Activated CD8-positive, alpha-beta T cell treated with anti-CD3 and anti-CD28 coated beads for 36 hours (primary cell): ENCODE measurements at regions not wholly inside any gene's neighbourhood (a gene's known extent, or its start where the extent isn't known, plus 50 kb on each side); places are given as distances from the start of the nearest gene placed in this dataset.

Source experiments
- ATAC-seq: fragments of 200-7000 bp; cut with Tn5 transposase; one replicate; pipeline ENCODE4 v1.10.0; 2021; ENCODE audit warnings: mild to moderate bottlenecking, moderate library complexity
- CTCF ChIA-PET: fragments of 350-600 bp; sonication (Branson Sonifier 250); formaldehyde crosslinking; loops from one replicate; lab custom pipeline; 2021; ENCODE audit warnings: antibody characterized with exemption; lab: Charles Lee
- POLR2A ChIA-PET: fragments of 350-600 bp; sonication (Branson Sonifier 250); formaldehyde crosslinking; loops from one replicate; lab custom pipeline; 2021; ENCODE audit warnings: antibody characterized with exemption; lab: Charles Lee
- DNase-seq: peaks from one replicate; pipeline ENCODE4 v3.0.0-alpha.2; 2020
- H3K27ac Mint-ChIP-seq: one replicate; pipeline ENCODE4 v1.8.0; 2021; ENCODE audit warnings: mild to moderate bottlenecking, mixed read lengths
- H3K27me3 Mint-ChIP-seq: one replicate; pipeline ENCODE4 v1.8.0; 2021; ENCODE audit warnings: mixed read lengths
- H3K36me3 Mint-ChIP-seq: one replicate; pipeline ENCODE4 v1.8.0; 2021; ENCODE audit warnings: low read depth, mixed read lengths
- H3K4me1 Mint-ChIP-seq: one replicate; pipeline ENCODE4 v1.8.0; 2021; ENCODE audit warnings: low read depth, mixed read lengths
- H3K4me3 Mint-ChIP-seq: one replicate; pipeline ENCODE4 v1.8.0; 2021; ENCODE audit warnings: mild to moderate bottlenecking, moderate library complexity, mixed read lengths
- H3K9me3 Mint-ChIP-seq: one replicate; pipeline ENCODE4 v1.8.0; 2021; ENCODE audit warnings: mixed read lengths
- intact Hi-C: fragments of 100-400 bp; cut with micrococcal nuclease; formaldehyde crosslinking; loops from one replicate; pipeline ENCODE4 v1.10.0; 2022
- TF ChIP-seq, protein P1 (sequence below): fragments of 200-600 bp; IDR thresholded peaks from one replicate; pipeline ENCODE4 v1.8.0; 2022; ENCODE audit warnings: antibody characterized with exemption, mild to moderate bottlenecking

- H3K4me3 Mint-ChIP-seq = no peak overlapping the region
- intact Hi-C loops = no loop called here
- ATAC-seq (no peak), DNase-seq (no peak)
- H3K27me3 Mint-ChIP-seq = peaks cover 52% of the 10 kb centered on the region
- H3K4me1 Mint-ChIP-seq = no peaks in the 10 kb centered on the region
- TF ChIP-seq, protein P1, sequence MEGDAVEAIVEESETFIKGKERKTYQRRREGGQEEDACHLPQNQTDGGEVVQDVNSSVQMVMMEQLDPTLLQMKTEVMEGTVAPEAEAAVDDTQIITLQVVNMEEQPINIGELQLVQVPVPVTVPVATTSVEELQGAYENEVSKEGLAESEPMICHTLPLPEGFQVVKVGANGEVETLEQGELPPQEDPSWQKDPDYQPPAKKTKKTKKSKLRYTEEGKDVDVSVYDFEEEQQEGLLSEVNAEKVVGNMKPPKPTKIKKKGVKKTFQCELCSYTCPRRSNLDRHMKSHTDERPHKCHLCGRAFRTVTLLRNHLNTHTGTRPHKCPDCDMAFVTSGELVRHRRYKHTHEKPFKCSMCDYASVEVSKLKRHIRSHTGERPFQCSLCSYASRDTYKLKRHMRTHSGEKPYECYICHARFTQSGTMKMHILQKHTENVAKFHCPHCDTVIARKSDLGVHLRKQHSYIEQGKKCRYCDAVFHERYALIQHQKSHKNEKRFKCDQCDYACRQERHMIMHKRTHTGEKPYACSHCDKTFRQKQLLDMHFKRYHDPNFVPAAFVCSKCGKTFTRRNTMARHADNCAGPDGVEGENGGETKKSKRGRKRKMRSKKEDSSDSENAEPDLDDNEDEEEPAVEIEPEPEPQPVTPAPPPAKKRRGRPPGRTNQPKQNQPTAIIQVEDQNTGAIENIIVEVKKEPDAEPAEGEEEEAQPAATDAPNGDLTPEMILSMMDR = no peak
- ChIA-PET POLR2A (no interaction called here), CTCF (no interaction called here)
- H3K9me3 Mint-ChIP-seq = no peaks in the 10 kb centered on the region
- no peaks in the 10 kb centered on the region for H3K36me3 Mint-ChIP-seq
- H3K27ac Mint-ChIP-seq = no peak overlapping the region
Observed at GRCh38 chr16:86285938-86286921, 224.1 kb upstream of the FOXF1 start.

DNA sequence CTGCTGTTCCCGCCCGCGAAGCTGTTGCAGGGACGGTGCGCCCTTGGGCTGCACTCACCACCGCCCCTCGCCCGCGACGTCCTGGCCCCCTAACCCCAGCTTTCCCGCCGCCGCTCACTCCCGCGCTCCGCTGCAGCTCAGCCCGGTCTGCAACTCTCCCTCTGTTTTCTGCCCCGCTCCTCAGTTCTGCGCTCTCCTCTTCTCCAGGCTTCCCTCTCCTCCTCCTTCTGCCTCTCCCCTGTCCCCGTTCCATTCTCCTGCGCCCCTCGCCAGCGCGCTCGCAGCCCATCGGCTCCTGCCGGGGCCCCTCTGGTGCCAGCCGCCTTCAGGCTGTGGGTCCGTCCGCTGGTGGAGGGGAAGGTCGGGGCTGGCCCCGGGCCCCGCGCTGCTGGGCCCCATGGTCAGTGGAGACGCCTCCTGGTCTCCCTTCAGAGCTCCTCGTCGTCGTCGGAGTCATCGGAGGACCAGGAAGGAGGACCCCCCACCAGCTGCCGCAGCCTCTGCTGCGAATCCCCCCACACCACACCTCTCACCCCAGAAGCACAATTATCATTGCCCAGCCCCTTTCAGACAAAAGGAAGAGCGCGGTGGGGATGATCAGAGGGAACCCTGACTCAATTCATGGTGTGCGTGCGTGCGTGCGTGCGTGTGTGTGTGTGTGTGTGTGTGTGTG, 223.2 kb upstream of the FOXF1 start:
- DNase-seq (no peak), ATAC-seq (no peak)
- TF ChIP-seq, protein P1 = no peak
- Mint-ChIP-seq H3K9me3 (no peaks in the 10 kb centered on the region), H3K4me3 (no peak overlapping the region), H3K36me3 (no peaks in the 10 kb centered on the region), H3K27me3 (peaks cover 53% of the 10 kb centered on the region), H3K27ac (no peak overlapping the region), H3K4me1 (no peaks in the 10 kb centered on the region)
- intact Hi-C loops = no loop called here
- ChIA-PET CTCF (no interaction called here), POLR2A (no interaction called here)

- ATAC-seq (no peak), DNase-seq (no peak)
- ChIA-PET POLR2A (no interaction called here), CTCF (no interaction called here)
- Mint-ChIP-seq H3K27me3 (peaks cover 57% of the 10 kb centered on the region), H3K27ac (no peak overlapping the region), H3K36me3 (no peaks in the 10 kb centered on the region), H3K9me3 (no peaks in the 10 kb centered on the region), H3K4me3 (no peak overlapping the region), H3K4me1 (no peaks in the 10 kb centered on the region)
- intact Hi-C loops = no loop called here
- TF ChIP-seq, protein P1 = no peak
Observed at GRCh38 chr16:86287664-86288201, 222.6 kb upstream of the FOXF1 start.

DNA sequence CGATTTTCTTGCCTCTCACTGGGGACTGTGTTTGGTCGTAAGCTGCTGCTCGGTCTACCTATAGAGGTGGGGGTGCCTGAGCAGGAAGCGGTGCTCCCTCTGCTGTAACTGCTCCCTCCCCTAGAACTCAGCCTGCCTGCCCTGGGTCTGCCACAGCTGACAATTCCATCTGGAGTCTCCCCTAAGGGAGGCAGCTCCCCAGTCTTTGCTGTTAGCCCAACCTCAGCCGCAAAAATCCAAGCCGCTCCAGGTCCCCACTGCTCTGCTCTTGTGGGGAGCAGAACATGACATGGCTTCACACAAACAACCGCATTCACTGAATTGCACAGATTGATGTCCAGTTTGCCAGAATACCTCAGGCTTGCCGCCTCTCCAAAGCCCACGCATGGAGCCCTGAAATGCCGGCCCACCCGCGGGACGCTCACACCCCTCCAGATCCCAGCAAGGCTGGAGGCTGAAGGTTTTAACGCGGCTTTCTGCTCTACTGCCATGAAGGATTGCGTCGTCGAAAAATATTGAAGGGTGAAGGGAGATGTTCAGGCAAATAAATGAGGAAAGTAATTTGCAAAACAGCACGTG, 221.5 kb upstream of the FOXF1 start:
- Mint-ChIP-seq H3K4me1 (no peaks in the 10 kb centered on the region), H3K36me3 (no peaks in the 10 kb centered on the region), H3K27ac (no peak overlapping the region), H3K9me3 (no peaks in the 10 kb centered on the region), H3K4me3 (no peak overlapping the region), H3K27me3 (peaks cover 57% of the 10 kb centered on the region)
- ChIA-PET POLR2A (no interaction called here), CTCF (no interaction called here)
- intact Hi-C loops = no loop called here
- ATAC-seq (no peak), DNase-seq (no peak)
- TF ChIP-seq, protein P1 = no peak
